Left ventricle myocardium inferior (tissue), 1 donor: ENCODE measurements at regions not wholly inside any gene's neighbourhood (a gene's known extent, or its start where the extent isn't known, plus 50 kb on each side); places are given as distances from the start of the nearest gene placed in this dataset.

Experiments used
- DNase-seq: peaks from one replicate; pipeline ENCODE4 v3.0.0-alpha.2; 2020
- H3K27ac ChIP-seq: fragments of 200-600 bp; replicated peaks from 2 replicates; pipeline ENCODE4 v1.8.0; 2021
- H3K27me3 ChIP-seq: fragments of 200-600 bp; 2 replicates; pipeline ENCODE4 v1.8.0; 2021; ENCODE audit warnings: low read depth
- H3K36me3 ChIP-seq: fragments of 200-600 bp; 2 replicates; pipeline ENCODE4 v1.8.0; 2021
- H3K4me1 ChIP-seq: fragments of 200-600 bp; 2 replicates; pipeline ENCODE4 v1.8.0; 2021
- H3K4me3 ChIP-seq: fragments of 200-600 bp; 2 replicates; pipeline ENCODE4 v1.8.0; 2021; ENCODE audit warnings: mild to moderate bottlenecking, moderate library complexity
- H3K9me3 ChIP-seq: fragments of 200-600 bp; replicated peaks from 2 replicates; pipeline ENCODE4 v1.8.0; 2021
- intact Hi-C: fragments of 100-400 bp; cut with micrococcal nuclease; formaldehyde crosslinking; loops from one replicate; pipeline ENCODE4 v1.11.0; 2022
- TF ChIP-seq, protein P1 (sequence below): fragments of 200-600 bp; IDR thresholded peaks from 2 replicates; pipeline ENCODE4 v1.8.0; 2021; ENCODE audit warnings: antibody characterized with exemption, mild to moderate bottlenecking, borderline replicate concordance
- donor health status: DM: no; HTN: yes; CAD: no; lungs with severe emphysema.

DNA sequence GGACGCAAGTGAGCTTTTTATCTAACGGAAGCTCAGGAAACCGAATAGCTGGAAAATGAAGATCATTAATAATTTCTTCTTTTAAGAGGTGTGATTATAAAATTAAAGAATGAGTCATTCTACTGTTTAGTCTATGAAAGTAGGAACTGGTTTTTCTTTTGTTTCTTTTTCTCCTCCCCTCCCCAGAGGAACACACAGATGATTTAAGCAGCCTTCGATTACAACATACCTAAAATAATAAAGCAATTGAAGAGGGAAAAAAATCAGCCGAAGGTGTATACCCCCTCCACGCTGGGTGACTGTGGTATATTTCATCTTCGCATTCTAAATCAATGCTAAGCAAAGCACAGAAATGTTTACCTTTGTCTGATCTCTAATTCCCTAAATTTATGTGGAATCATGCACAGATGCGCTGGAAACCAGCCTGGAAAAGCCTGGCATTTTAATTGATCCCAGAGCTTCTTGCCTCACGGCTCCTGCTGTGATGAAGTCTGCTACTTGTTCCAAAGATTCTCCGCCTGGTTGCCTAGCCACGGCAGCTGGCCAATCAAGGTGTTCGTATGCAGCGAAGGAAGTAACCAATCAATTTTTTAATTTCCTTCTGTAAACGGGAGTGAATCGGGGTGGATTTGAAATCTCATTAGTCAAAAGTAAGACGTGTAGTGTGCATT lies 133.9 kb downstream of the FANCF start:
- Histone ChIP-seq H3K27ac (no peak overlapping the region), H3K36me3 (no peaks in the 10 kb centered on the region), H3K27me3 (peaks cover 4% of the 10 kb centered on the region), H3K9me3 (no peaks in the 10 kb centered on the region), H3K4me3 (no peak overlapping the region), H3K4me1 (no peaks in the 10 kb centered on the region)
- DNase-seq, result no peak
- intact Hi-C loops, result no loop called here
- TF ChIP-seq, protein P1, sequence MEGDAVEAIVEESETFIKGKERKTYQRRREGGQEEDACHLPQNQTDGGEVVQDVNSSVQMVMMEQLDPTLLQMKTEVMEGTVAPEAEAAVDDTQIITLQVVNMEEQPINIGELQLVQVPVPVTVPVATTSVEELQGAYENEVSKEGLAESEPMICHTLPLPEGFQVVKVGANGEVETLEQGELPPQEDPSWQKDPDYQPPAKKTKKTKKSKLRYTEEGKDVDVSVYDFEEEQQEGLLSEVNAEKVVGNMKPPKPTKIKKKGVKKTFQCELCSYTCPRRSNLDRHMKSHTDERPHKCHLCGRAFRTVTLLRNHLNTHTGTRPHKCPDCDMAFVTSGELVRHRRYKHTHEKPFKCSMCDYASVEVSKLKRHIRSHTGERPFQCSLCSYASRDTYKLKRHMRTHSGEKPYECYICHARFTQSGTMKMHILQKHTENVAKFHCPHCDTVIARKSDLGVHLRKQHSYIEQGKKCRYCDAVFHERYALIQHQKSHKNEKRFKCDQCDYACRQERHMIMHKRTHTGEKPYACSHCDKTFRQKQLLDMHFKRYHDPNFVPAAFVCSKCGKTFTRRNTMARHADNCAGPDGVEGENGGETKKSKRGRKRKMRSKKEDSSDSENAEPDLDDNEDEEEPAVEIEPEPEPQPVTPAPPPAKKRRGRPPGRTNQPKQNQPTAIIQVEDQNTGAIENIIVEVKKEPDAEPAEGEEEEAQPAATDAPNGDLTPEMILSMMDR, result no peak

DNA sequence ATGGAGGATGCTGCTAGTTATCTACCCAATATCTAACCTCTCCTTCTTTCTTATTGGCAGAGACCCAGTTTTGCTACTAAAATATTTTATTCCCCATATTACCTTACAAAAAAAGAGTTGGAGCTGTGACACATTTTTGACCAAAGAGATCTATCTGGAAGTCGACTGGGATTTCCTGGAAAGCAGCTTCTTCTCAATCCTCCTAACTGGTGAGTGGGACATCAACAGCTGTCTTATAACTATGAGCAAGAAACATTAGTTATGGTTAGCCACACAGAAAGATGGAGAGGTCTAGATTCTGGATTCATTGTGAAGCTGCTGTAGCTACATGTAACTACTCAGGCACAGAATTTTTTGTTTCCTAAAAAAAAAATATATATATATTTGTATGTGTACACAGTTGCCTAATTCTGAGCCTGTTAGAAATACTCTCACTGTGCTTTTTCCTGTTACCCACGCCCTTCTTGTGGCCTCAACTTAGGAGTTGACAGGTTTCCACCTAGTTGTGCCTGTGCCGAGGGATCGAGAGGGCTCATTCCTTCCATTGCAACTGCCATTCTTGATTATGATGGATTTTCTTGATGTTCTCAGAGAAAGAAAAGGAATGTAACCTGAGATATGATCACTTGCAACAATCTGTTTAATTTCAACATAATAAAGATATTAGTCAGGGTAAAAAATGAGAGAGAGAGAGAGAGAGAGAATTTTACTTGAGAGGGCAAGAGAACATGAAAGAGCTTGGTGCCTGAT lies 142.0 kb downstream of the SLC17A6 start:
- Histone ChIP-seq H3K36me3 (no peaks in the 10 kb centered on the region), H3K9me3 (peaks cover 3% of the 10 kb centered on the region), H3K4me3 (no peak overlapping the region), H3K27ac (no peak overlapping the region), H3K27me3 (no peaks in the 10 kb centered on the region), H3K4me1 (no peaks in the 10 kb centered on the region)
- no peak for DNase-seq
- TF ChIP-seq, protein P1, result no peak
- intact Hi-C loops, result no loop called here

DNA sequence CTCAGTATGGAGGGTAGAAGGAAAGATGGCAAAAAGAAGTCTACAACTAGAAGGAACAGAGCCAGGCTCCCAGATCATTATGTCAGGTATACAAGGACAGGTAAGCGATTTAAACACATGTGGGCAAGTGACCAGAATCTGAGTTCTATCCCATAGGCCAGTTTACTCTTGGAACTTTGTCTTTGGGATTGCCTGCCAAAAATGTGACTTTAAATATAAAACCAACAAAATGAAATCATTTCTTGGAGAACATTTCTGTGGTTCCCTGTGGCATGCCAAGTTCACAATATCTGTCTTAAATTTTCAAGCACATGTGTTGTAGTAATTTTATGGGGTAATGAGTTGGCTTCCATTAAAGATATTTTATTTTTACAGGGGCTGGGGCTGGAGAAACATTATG lies 141.0 kb downstream of the SLC17A6 start:
- H3K36me3 ChIP-seq, result no peaks in the 10 kb centered on the region
- no peak for DNase-seq
- no peak overlapping the region for H3K4me3 ChIP-seq
- H3K4me1 ChIP-seq, result no peaks in the 10 kb centered on the region
- intact Hi-C loops, result no loop called here
- no peak overlapping the region for H3K27ac ChIP-seq
- H3K9me3 ChIP-seq, result peaks cover 3% of the 10 kb centered on the region
- H3K27me3 ChIP-seq, result no peaks in the 10 kb centered on the region
- TF ChIP-seq, protein P1, result no peak

DNA sequence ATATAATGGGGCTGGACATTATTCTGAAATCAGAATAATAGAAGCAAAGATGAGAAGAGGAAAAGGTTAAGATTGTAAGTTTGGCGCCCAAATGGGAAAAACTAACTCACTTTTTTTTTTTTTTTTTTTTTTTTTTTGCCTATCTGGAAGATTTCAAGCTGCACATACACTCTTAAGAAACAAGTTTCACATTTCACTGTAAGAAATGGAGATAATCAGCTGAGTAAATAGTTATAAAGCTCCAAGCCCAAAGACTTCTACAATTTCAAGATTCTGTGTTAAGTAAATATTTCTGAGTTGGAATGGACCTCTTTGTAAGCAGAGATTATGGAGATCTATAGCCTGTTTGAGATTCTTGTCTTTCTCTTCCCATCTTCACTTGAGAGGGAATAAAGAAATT lies 140.0 kb downstream of the SLC17A6 start:
- TF ChIP-seq, protein P1, result no peak
- DNase-seq, result no peak
- peaks cover 3% of the 10 kb centered on the region for H3K9me3 ChIP-seq
- H3K27me3 ChIP-seq, result no peaks in the 10 kb centered on the region
- H3K4me3 ChIP-seq, result no peak overlapping the region
- H3K4me1 ChIP-seq, result no peaks in the 10 kb centered on the region
- no peak overlapping the region for H3K27ac ChIP-seq
- no peaks in the 10 kb centered on the region for H3K36me3 ChIP-seq
- intact Hi-C loops, result no loop called here

DNA sequence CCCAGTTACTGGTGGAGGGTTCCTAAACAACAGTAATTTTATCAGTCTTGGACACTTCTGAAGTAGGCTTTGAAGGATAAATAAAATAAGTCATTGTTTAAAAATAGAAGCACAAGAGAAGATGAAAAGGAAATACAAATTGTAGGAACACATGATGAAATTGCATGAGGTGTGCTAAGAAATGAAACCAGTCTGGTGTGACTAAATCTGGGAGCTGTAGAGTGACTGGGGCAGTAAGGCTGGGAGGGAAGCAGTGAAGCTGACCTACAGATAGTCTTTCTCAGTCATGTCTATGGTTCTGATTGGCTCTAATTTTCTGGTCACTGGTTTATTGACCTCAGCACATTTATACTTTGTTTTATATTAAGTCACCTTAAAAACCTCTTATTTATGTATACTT lies 139.1 kb downstream of the SLC17A6 start:
- H3K9me3 ChIP-seq, result no peaks in the 10 kb centered on the region
- TF ChIP-seq, protein P1, result no peak
- H3K4me3 ChIP-seq, result no peak overlapping the region
- DNase-seq, result no peak
- no peak overlapping the region for H3K27ac ChIP-seq
- intact Hi-C loops, result no loop called here
- no peaks in the 10 kb centered on the region for H3K36me3 ChIP-seq
- H3K4me1 ChIP-seq, result no peaks in the 10 kb centered on the region
- no peaks in the 10 kb centered on the region for H3K27me3 ChIP-seq
